CD14-positive monocyte (primary cell): ENCODE measurements at regions not wholly inside any gene's neighbourhood (a gene's known extent, or its start where the extent isn't known, plus 50 kb on each side); places are given as distances from the start of the nearest gene placed in this dataset.

Source experiments
- DNase-seq, 3 donors: peaks; one replicate each; pipeline ENCODE4 v3.0.0-alpha.2; 2011 to 2022
- H2AFZ ChIP-seq: 2 replicates; pipeline ENCODE4 v1.6.0; 2012; ENCODE audit warnings: mild to moderate bottlenecking, low read depth, low read length, inconsistent platforms; ENCODE audit not compliant: insufficient read depth, poor library complexity, severe bottlenecking
- H3K27ac ChIP-seq, 2 donors: 1 replicate in 1 of 2; 2 replicates in 1 of 2; pipeline ENCODE4 v1.5.1; 2012 to 2013; ENCODE audit warnings: low read length in 2 of 2, control low read depth in 1 of 2, inconsistent platforms in 1 of 2, low read depth in 1 of 2, mild to moderate bottlenecking in 1 of 2
- H3K27me3 ChIP-seq, 2 donors: one replicate each; pipeline versions ENCODE4 v1.6.0 to v1.6.1; 2011 to 2013; ENCODE audit warnings: low read length in 2 of 2; ENCODE audit not compliant: control insufficient read depth in 2 of 2, insufficient read depth in 2 of 2
- H3K36me3 ChIP-seq, 2 donors: replicated peaks in 1 of 2; 1 replicate in 1 of 2; 2 replicates in 1 of 2; pipeline versions ENCODE4 v1.5.1 to v1.6.1; 2012 to 2013; ENCODE audit warnings: low read length in 2 of 2, control low read depth in 1 of 2, inconsistent platforms in 1 of 2, mild to moderate bottlenecking in 1 of 2; ENCODE audit not compliant: insufficient read depth in 2 of 2, control insufficient read depth in 1 of 2
- H3K4me1 ChIP-seq, 2 donors: 1 replicate in 1 of 2; 2 replicates in 1 of 2; pipeline versions ENCODE4 v1.5.1 to v1.6.1; 2012 to 2013; ENCODE audit warnings: low read length in 2 of 2, control low read depth in 1 of 2, inconsistent platforms in 1 of 2, mild to moderate bottlenecking in 1 of 2, moderate library complexity in 1 of 2; ENCODE audit not compliant: insufficient read depth in 2 of 2, control insufficient read depth in 1 of 2
- H3K4me2 ChIP-seq: replicated peaks from 2 replicates; pipeline ENCODE3; 2012; ENCODE audit warnings: low read length, moderate library complexity, mild to moderate bottlenecking; ENCODE audit not compliant: poor library complexity, severe bottlenecking; ENCODE audit errors: extremely low read depth
- H3K4me3 ChIP-seq, 3 experiments: fragments of 200-600 bp in 1 of 3; sonication (generic) in 1 of 3; replicated peaks in 1 of 3; 1 replicate in 2 of 3; 2 replicates in 1 of 3; pipeline ENCODE4 v1.5.1; 2011 to 2013; ENCODE audit warnings: low read length in 3 of 3, mild to moderate bottlenecking in 3 of 3, control low read depth in 2 of 3, low read depth in 2 of 3, inconsistent platforms in 1 of 3, moderate library complexity in 1 of 3
- H3K79me2 ChIP-seq: 2 replicates; pipeline ENCODE4 v1.6.0; 2012; ENCODE audit warnings: mild to moderate bottlenecking, control low read depth, inconsistent platforms, low read length, moderate library complexity; ENCODE audit not compliant: insufficient read depth
- H3K9ac ChIP-seq: 2 replicates; pipeline ENCODE4 v1.6.0; 2017; ENCODE audit warnings: low read length, mild to moderate bottlenecking; ENCODE audit not compliant: insufficient read depth, poor library complexity, severe bottlenecking
- H3K9me3 ChIP-seq, 2 donors: replicated peaks in 1 of 2; 1 replicate in 1 of 2; 2 replicates in 1 of 2; pipeline versions ENCODE4 v1.5.1 to v1.6.1; 2012 to 2013; ENCODE audit warnings: low read length in 2 of 2, control low read depth in 1 of 2; ENCODE audit not compliant: control insufficient read depth in 1 of 2, insufficient read depth in 1 of 2
- H4K20me1 ChIP-seq: 2 replicates; pipeline ENCODE4 v1.6.0; 2012; ENCODE audit warnings: mild to moderate bottlenecking, low read length, control low read depth, moderate library complexity; ENCODE audit not compliant: insufficient read depth
- H3K27ac Mint-ChIP-seq, 7 donors: one replicate each; pipeline ENCODE4 v1.8.0; 2020; ENCODE audit warnings: mild to moderate bottlenecking in 7 of 7, mixed read lengths in 7 of 7, moderate library complexity in 6 of 7, inconsistent platforms in 2 of 7
- H3K27me3 Mint-ChIP-seq, 3 donors: one replicate each; pipeline ENCODE4 v1.8.0; 2021 to 2022; ENCODE audit warnings: low read depth in 3 of 3, mild to moderate bottlenecking in 3 of 3, mixed read lengths in 3 of 3, moderate library complexity in 3 of 3, inconsistent platforms in 1 of 3
- H3K36me3 Mint-ChIP-seq, 2 donors: one replicate each; pipeline ENCODE4 v1.8.0; 2020; ENCODE audit warnings: mixed read lengths in 2 of 2, inconsistent platforms in 1 of 2, mild to moderate bottlenecking in 1 of 2
- H3K4me1 Mint-ChIP-seq: one replicate; pipeline ENCODE4 v1.8.0; 2020; ENCODE audit warnings: mild to moderate bottlenecking, mixed read lengths
- H3K4me3 Mint-ChIP-seq, 2 donors: one replicate each; pipeline ENCODE4 v1.8.0; 2020; ENCODE audit warnings: mild to moderate bottlenecking in 2 of 2, mixed read lengths in 2 of 2, moderate library complexity in 1 of 2
- H3K9me3 Mint-ChIP-seq, 7 donors: one replicate each; pipeline ENCODE4 v1.8.0; 2020 to 2022; ENCODE audit warnings: mixed read lengths in 7 of 7, mild to moderate bottlenecking in 6 of 7, moderate library complexity in 6 of 7, inconsistent platforms in 2 of 7
- WGBS: methylation state at CpG from one replicate; pipeline ENCODE4 v1.1.5; 2013; ENCODE audit warnings: missing lambda C conversion rate; ENCODE audit not compliant: insufficient coverage; 5-methylcytosine and 5-hydroxymethylcytosine counted together
- intact Hi-C, 2 donors: fragments of 100-400 bp; cut with micrococcal nuclease; formaldehyde crosslinking; loops; one replicate each; pipeline versions ENCODE4 v1.15.0 to v1.15.1; 2023
- TF ChIP-seq, protein P1 (sequence below): fragments of 200-600 bp; IDR thresholded peaks from one replicate; pipeline ENCODE4 v1.8.0; 2022; ENCODE audit warnings: antibody characterized with exemption, mild to moderate bottlenecking

DNA sequence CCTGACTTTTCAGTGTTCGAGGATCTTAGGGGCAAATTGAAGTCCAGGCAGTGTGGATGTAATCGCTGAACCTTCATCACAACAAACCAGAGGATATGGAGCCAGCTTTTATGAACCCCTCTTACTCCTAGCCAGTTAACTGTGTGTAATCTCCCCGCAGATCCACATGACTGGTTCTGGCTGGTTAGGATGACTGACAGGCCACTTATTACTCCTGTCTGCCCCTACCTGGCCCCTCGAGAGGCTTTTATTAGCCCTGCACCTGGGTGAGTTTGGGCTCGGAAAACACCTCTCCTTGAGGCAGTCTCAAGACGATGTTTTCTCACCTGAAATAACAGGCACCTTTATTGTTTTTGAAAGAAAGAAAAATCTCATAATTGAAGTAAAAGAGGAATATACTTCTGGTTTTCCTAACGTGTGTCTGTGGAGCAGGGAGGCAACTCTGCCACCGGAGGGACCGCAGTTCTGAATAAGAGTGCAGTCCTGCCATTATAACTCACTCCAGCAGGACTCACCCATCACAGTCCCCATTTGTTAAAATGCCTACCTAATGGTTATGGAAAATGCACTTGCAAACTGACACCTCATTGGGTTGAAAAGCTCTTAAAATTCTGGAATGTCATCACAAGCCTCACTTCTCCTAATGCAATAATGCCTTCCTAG lies 291.9 kb upstream of the N4BP1 start:
- no peaks in the 10 kb centered on the region for H3K4me1 Mint-ChIP-seq
- H3K9ac ChIP-seq: no peak overlapping the region
- H3K27me3 Mint-ChIP-seq: peaks cover 3 to 4% (median 4%) of the 10 kb centered on the region in 3 donors
- TF ChIP-seq, protein P1, sequence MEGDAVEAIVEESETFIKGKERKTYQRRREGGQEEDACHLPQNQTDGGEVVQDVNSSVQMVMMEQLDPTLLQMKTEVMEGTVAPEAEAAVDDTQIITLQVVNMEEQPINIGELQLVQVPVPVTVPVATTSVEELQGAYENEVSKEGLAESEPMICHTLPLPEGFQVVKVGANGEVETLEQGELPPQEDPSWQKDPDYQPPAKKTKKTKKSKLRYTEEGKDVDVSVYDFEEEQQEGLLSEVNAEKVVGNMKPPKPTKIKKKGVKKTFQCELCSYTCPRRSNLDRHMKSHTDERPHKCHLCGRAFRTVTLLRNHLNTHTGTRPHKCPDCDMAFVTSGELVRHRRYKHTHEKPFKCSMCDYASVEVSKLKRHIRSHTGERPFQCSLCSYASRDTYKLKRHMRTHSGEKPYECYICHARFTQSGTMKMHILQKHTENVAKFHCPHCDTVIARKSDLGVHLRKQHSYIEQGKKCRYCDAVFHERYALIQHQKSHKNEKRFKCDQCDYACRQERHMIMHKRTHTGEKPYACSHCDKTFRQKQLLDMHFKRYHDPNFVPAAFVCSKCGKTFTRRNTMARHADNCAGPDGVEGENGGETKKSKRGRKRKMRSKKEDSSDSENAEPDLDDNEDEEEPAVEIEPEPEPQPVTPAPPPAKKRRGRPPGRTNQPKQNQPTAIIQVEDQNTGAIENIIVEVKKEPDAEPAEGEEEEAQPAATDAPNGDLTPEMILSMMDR: no peak
- no peak overlapping the region for H3K27ac ChIP-seq
- no peaks in the 10 kb centered on the region for H3K27me3 ChIP-seq
- no peaks in the 10 kb centered on the region for H3K4me1 ChIP-seq
- no peak for DNase-seq
- H3K4me2 ChIP-seq: no peak overlapping the region
- H3K79me2 ChIP-seq: no peaks in the 10 kb centered on the region
- H3K9me3 Mint-ChIP-seq: no peaks in the 10 kb centered on the region
- no peak overlapping the region for H2AFZ ChIP-seq
- no peaks in the 10 kb centered on the region for H4K20me1 ChIP-seq
- no peak overlapping the region for H3K27ac Mint-ChIP-seq
- H3K9me3 ChIP-seq: no peaks in the 10 kb centered on the region
- no peak overlapping the region for H3K4me3 ChIP-seq
- WGBS: 68% methylated on average over 3 of the region's 9 CpGs
- intact Hi-C loops: no loop called here
- no peaks in the 10 kb centered on the region for H3K36me3 ChIP-seq
- H3K36me3 Mint-ChIP-seq: no peaks in the 10 kb centered on the region
- H3K4me3 Mint-ChIP-seq: no peak overlapping the region

DNA sequence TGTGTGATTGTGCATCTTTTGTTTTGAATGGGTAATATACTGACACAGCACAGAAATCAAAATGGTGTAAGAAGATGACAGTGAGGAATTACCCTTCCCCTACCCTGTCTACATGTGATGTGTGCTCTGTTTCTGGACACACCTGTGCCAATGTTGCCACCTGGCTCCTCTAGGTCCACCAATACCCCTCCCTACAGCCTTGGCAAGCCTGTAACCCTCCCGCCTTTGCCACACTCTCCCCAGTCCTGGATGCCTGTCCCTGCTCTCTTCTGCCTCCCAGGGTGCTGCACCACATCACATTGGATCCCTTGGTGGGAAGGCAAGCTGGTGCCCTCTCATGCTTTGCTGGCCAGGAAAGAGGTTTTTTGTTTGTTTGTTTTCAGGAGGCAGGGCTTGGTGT lies 289.5 kb upstream of the N4BP1 start:
- peaks cover 4% of the 10 kb centered on the region in 3 donors for H3K27me3 Mint-ChIP-seq
- H3K27ac ChIP-seq: no peak overlapping the region
- no peaks in the 10 kb centered on the region for H3K27me3 ChIP-seq
- H3K36me3 ChIP-seq: no peaks in the 10 kb centered on the region
- TF ChIP-seq, protein P1: no peak
- H4K20me1 ChIP-seq: no peaks in the 10 kb centered on the region
- no peaks in the 10 kb centered on the region for H3K79me2 ChIP-seq
- H2AFZ ChIP-seq: no peak overlapping the region
- H3K4me2 ChIP-seq: no peak overlapping the region
- H3K9me3 ChIP-seq: no peaks in the 10 kb centered on the region
- no peak overlapping the region for H3K4me3 ChIP-seq
- no peak for DNase-seq
- H3K4me1 Mint-ChIP-seq: no peaks in the 10 kb centered on the region
- no peak overlapping the region for H3K27ac Mint-ChIP-seq
- H3K9ac ChIP-seq: no peak overlapping the region
- H3K36me3 Mint-ChIP-seq: no peaks in the 10 kb centered on the region
- no peaks in the 10 kb centered on the region for H3K9me3 Mint-ChIP-seq
- H3K4me3 Mint-ChIP-seq: no peak overlapping the region
- H3K4me1 ChIP-seq: no peaks in the 10 kb centered on the region
- intact Hi-C loops: no loop called here
- 80% methylated on average over 1 of the region's 1 CpG for WGBS
